ENCODE measurements at regions not wholly inside any gene's neighbourhood (a gene's known extent, or its start where the extent isn't known, plus 50 kb on each side); places are given as distances from the start of the nearest gene placed in this dataset.

GRCh38 chr6:23590498-23591126 lies 535.4 kb upstream of the NRSN1 start:
- Histone ChIP-seq H4K20me1 (ENCODE audit: insufficient read depth) (no peaks in the 10 kb centered on the region), H2AFZ (ENCODE audit: low read depth, low read length, poor library complexity, severe bottlenecking) (no peak overlapping the region), H3K27me3 (ENCODE audit: insufficient read depth, low read length) (no peaks in the 10 kb centered on the region), H3K9me3 (ENCODE audit: control insufficient read depth in 1 of 2, insufficient read depth in 1 of 2, low read depth in 1 of 2, low read length in 2 of 2) (peaks cover 0 to 5% of the 10 kb centered on the region in 2 experiments; a peak in 1 of 4 replicates), H3K36me3 (ENCODE audit: control insufficient read depth in 1 of 2, insufficient read depth in 2 of 2, low read length in 2 of 2) (no peaks in the 10 kb centered on the region), H3K9ac (ENCODE audit: low read length) (no peak overlapping the region), H3K4me2 (ENCODE audit: low read length) (no peak overlapping the region), H3K9me2 (ENCODE audit: insufficient read depth) (no peaks in the 10 kb centered on the region), H3K4me3 (replicated peaks in 1 of 2; ENCODE audit: low read depth in 1 of 2, low read length in 2 of 2) (no peak overlapping the region), H3K4me1 (ENCODE audit: control insufficient read depth in 1 of 2, insufficient read depth in 2 of 2, low read length in 2 of 2) (no peaks in the 10 kb centered on the region), H3K79me2 (ENCODE audit: insufficient read depth, low read length) (no peaks in the 10 kb centered on the region), H3K27ac (ENCODE audit: low read depth, low read length) (no peak overlapping the region)
- TF ChIP-seq CEBPB (IDR thresholded peaks at IDR 0.05; ENCODE audit: low read depth) = no peak
- no peak for TF ChIP-seq ZFX (IDR thresholded peaks at IDR 0.05)
- TF ChIP-seq MAX (IDR thresholded peaks at IDR 0.05) = no peak
- no peak for TF ChIP-seq EZH2phosphoT487 (IDR thresholded peaks at IDR 0.05; ENCODE audit: borderline replicate concordance)
- TF ChIP-seq POLR2A (IDR thresholded peaks at IDR 0.05; ENCODE audit: borderline replicate concordance, extremely low read depth, insufficient read depth, insufficient read length) = no peak
- no peak for TF ChIP-seq FOSL1 (IDR thresholded peaks at IDR 0.05; ENCODE audit: low read depth)
- TF ChIP-seq ATF3 (IDR thresholded peaks at IDR 0.05) = no peak
- no peak for TF ChIP-seq YY1 (IDR thresholded peaks at IDR 0.05; ENCODE audit: extremely low read depth, insufficient replicate concordance, low read depth, low read length)
- intact Hi-C loops (cut with micrococcal nuclease) = no loop called here
- no TSS peak for BruUV-seq (replicated peaks)
- DNase-seq (ENCODE audit: low read depth, low spot score) (no peak), ATAC-seq (no peak)
- ChIA-PET RAD21 (ENCODE audit: low non-redundant PET in 1 of 2, low total read pairs in 2 of 2, uncharacterized antibody in 2 of 2, unreplicated experiment in 2 of 2) (no interaction called here), CTCF (no interaction called here), POLR2A (no interaction called here)

- CTCF ChIA-PET = no interaction called here
- BruUV-seq (replicated peaks) = no TSS peak
- RAD21 ChIA-PET (ENCODE audit: low non-redundant PET in 1 of 2, low total read pairs in 2 of 2, uncharacterized antibody in 2 of 2, unreplicated experiment in 2 of 2) = no interaction called here
- TF ChIP-seq REST (IDR thresholded peaks at IDR 0.05; ENCODE audit: low read depth) (no peak), POLR2A (IDR thresholded peaks at IDR 0.05; ENCODE audit: borderline replicate concordance, extremely low read depth, insufficient read depth, insufficient read length) (no peak), ZFX (IDR thresholded peaks at IDR 0.05) (no peak), RAD21 (IDR thresholded peaks at IDR 0.05; ENCODE audit: low read depth) (no peak), ZBTB33 (IDR thresholded peaks at IDR 0.05; ENCODE audit: extremely low read depth, insufficient replicate concordance, low read length) (no peak), SIN3A (IDR thresholded peaks at IDR 0.05; ENCODE audit: low read depth) (no peak), SP1 (IDR thresholded peaks at IDR 0.05; ENCODE audit: low read depth) (no peak), POLR2AphosphoS5 (IDR thresholded peaks at IDR 0.05; ENCODE audit: low read depth, low read length) (no peak), EZH2 (IDR thresholded peaks at IDR 0.05) (no peak), ZNF274 (IDR thresholded peaks at IDR 0.05; ENCODE audit: low read depth, low read length) (no peak)
These were observed 534.3 kb upstream of the NRSN1 start for GRCh38 chr6:23591761-23592160.

More at GRCh38 chr6:23591761-23592160, 534.3 kb upstream of the NRSN1 start:
- H3K27me3 ChIP-seq (ENCODE audit: insufficient read depth, low read length) = no peaks in the 10 kb centered on the region
- H3K9me2 ChIP-seq (ENCODE audit: insufficient read depth) = no peaks in the 10 kb centered on the region
- no peak for ATAC-seq
- H3K27ac ChIP-seq (ENCODE audit: low read depth, low read length) = no peak overlapping the region
- peaks cover 0 to 5% of the 10 kb centered on the region in 2 experiments; a peak in 1 of 4 replicates for H3K9me3 ChIP-seq (ENCODE audit: control insufficient read depth in 1 of 2, insufficient read depth in 1 of 2, low read depth in 1 of 2, low read length in 2 of 2)
- DNase-seq (ENCODE audit: low read depth, low spot score) = no peak
- H3K9ac ChIP-seq (ENCODE audit: low read length) = no peak overlapping the region
- no peaks in the 10 kb centered on the region for H3K79me2 ChIP-seq (ENCODE audit: insufficient read depth, low read length)
- H3K36me3 ChIP-seq (ENCODE audit: control insufficient read depth in 1 of 2, insufficient read depth in 2 of 2, low read length in 2 of 2) = no peaks in the 10 kb centered on the region
- no peak overlapping the region for H2AFZ ChIP-seq (ENCODE audit: low read depth, low read length, poor library complexity, severe bottlenecking)
- intact Hi-C loops (cut with micrococcal nuclease) = no loop called here
- no peaks in the 10 kb centered on the region for H4K20me1 ChIP-seq (ENCODE audit: insufficient read depth)
- POLR2A ChIA-PET = no interaction called here
- no peak overlapping the region for H3K4me2 ChIP-seq (ENCODE audit: low read length)
- no peak overlapping the region for H3K4me3 ChIP-seq (replicated peaks in 1 of 2; ENCODE audit: low read depth in 1 of 2, low read length in 2 of 2)
- no peaks in the 10 kb centered on the region for H3K4me1 ChIP-seq (ENCODE audit: control insufficient read depth in 1 of 2, insufficient read depth in 2 of 2, low read length in 2 of 2)
